Peyer's patch (tissue), 4 donors: ENCODE measurements at regions not wholly inside any gene's neighbourhood (a gene's known extent, or its start where the extent isn't known, plus 50 kb on each side); places are given as distances from the start of the nearest gene placed in this dataset.

Experiments used
- DNase-seq, 3 donors: peaks; one replicate each; pipeline ENCODE4 v3.0.0-alpha.2; 2017 to 2019
- H3K27ac ChIP-seq, 4 donors: fragments of 200-600 bp; sonication (generic); one replicate each; pipeline ENCODE4 v1.5.1; 2016 to 2019
- H3K27me3 ChIP-seq, 2 donors: fragments of 200-600 bp; sonication (generic); one replicate each; pipeline ENCODE4 v1.5.1; 2019
- H3K36me3 ChIP-seq, 3 donors: fragments of 200-600 bp; sonication (generic); one replicate each; pipeline ENCODE4 v1.5.1; 2016 to 2019
- H3K4me1 ChIP-seq, 4 donors: fragments of 200-600 bp; sonication (generic); one replicate each; pipeline ENCODE4 v1.5.1; 2016 to 2019
- H3K4me3 ChIP-seq, 4 donors: fragments of 200-600 bp; sonication (generic); 1 replicate in 3 of 4; 2 replicates in 1 of 4; pipeline ENCODE4 v1.5.1; 2016 to 2019; ENCODE audit warnings: mild to moderate bottlenecking in 1 of 4
- H3K9me3 ChIP-seq, 4 donors: fragments of 200-600 bp; sonication (generic); one replicate each; pipeline ENCODE4 v1.5.1; 2016 to 2019; ENCODE audit warnings: mild to moderate bottlenecking in 1 of 4
- CTCF ChIP-seq, 6 experiments: fragments of 450-650 bp in 4 of 6; fragments of 200-600 bp in 2 of 6; sonication (generic) in 1 of 6; IDR thresholded peaks; one replicate each; pipeline ENCODE4 v1.5.1; 2017 to 2019; ENCODE audit warnings: antibody characterized with exemption in 6 of 6, mild to moderate bottlenecking in 3 of 6, moderate library complexity in 1 of 6
- POLR2A ChIP-seq, 2 donors: fragments of 450-650 bp; IDR thresholded peaks; one replicate each; pipeline ENCODE4 v1.5.1; 2017; ENCODE audit warnings: antibody characterized with exemption in 2 of 2, mild to moderate bottlenecking in 2 of 2, moderate library complexity in 2 of 2

DNA sequence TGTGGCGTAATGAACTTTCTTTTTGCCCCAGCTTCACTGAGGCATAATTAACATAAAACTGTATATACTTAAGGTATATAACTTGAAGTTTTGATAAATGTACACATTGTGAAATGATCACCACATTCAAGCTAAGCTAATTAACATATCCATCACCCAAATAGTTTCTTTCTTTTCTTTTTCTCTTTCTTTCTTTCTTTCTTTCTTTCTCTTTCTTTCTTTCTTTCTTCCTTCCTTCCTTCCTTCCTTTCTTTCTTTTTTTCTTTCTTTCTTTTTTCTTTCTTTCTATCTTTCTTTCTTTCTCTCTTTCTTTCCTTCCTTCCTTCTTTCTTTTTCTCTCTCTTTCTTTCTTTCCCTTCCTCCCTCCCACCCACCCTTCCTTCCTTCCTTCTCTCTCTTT, 62.5 kb downstream of the XCL1 start:
- Histone ChIP-seq H3K36me3 (no peaks in the 10 kb centered on the region), H3K27me3 (no peaks in the 10 kb centered on the region), H3K27ac (no peak overlapping the region), H3K4me3 (no peak overlapping the region), H3K9me3 (no peaks in the 10 kb centered on the region), H3K4me1 (peaks cover 0 to 8% (median 0%) of the 10 kb centered on the region in 4 donors)
- no peak for DNase-seq
- TF ChIP-seq POLR2A (IDR thresholded peaks at IDR 0.05) (no peak), CTCF (IDR thresholded peaks at IDR 0.05) (no peak)

- H3K27ac ChIP-seq, result no peak overlapping the region
- H3K27me3 ChIP-seq, result no peaks in the 10 kb centered on the region
- TF ChIP-seq CTCF (IDR thresholded peaks at IDR 0.05) (no peak), POLR2A (IDR thresholded peaks at IDR 0.05) (no peak)
- H3K9me3 ChIP-seq, result no peaks in the 10 kb centered on the region
- peaks cover 0 to 8% (median 0%) of the 10 kb centered on the region in 4 donors for H3K4me1 ChIP-seq
- DNase-seq, result no peak
- H3K36me3 ChIP-seq, result no peaks in the 10 kb centered on the region
- no peak overlapping the region for H3K4me3 ChIP-seq
Measured at GRCh38 chr1:168640182-168640581, 63.8 kb downstream of the XCL1 start.

DNA sequence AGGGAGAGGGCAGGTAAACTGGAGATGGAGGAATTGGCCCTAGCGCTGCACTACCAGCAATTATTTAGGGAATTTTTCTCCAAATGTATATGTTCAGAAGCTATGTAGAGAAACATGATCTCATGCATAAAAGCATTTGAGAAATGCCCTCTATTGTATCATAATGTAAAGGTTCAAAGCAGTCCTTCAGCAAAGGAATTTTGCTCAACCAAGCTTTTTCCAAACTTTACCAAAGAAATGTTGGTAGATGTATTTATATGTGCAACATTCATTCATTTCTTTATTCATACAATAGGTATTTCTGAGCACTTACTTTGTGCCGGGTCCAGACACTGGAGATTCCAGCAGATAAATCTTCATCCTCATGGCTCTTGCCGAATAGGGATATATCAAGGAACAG, 64.4 kb downstream of the XCL1 start:
- Histone ChIP-seq H3K27me3 (no peaks in the 10 kb centered on the region), H3K9me3 (no peaks in the 10 kb centered on the region), H3K27ac (no peak overlapping the region), H3K4me1 (peaks cover 0 to 8% (median 0%) of the 10 kb centered on the region in 4 donors), H3K36me3 (no peaks in the 10 kb centered on the region), H3K4me3 (no peak overlapping the region)
- no peak for DNase-seq
- TF ChIP-seq CTCF (IDR thresholded peaks at IDR 0.05), result no peak
- no peak for TF ChIP-seq POLR2A (IDR thresholded peaks at IDR 0.05)

DNA sequence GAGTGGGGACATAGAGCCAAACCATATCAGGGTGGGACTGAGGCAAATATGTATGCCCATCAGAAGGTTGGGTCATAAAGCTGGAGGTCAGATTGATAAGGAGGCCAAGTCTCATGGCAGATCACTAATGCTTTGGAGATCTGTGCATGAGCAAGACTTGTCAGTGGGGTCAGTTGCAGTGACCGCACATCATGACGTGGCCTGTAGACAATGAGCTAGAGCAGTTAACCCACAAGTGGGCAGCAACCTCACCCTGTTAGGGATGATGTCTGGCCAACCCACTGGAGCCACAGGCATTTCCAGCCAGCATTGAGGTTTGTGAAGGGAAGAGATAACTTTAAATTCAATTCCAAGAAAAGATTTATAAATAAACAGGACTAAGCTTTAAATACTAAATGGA, 66.7 kb downstream of the XCL1 start:
- Histone ChIP-seq H3K36me3 (no peaks in the 10 kb centered on the region), H3K4me1 (no peaks in the 10 kb centered on the region), H3K27ac (no peak overlapping the region), H3K27me3 (no peaks in the 10 kb centered on the region), H3K9me3 (no peaks in the 10 kb centered on the region), H3K4me3 (no peak overlapping the region)
- DNase-seq, result no peak
- no peak for TF ChIP-seq CTCF (IDR thresholded peaks at IDR 0.05)
- TF ChIP-seq POLR2A (IDR thresholded peaks at IDR 0.05), result no peak
